Cardiac muscle cell (in vitro differentiated cells and primary cell): ENCODE measurements at regions not wholly inside any gene's neighbourhood (a gene's known extent, or its start where the extent isn't known, plus 50 kb on each side); places are given as distances from the start of the nearest gene placed in this dataset.

Source experiments
- DNase-seq, 2 donors: peaks; one replicate each; pipeline versions ENCODE4 v3.0.0 to v3.0.0-alpha.2; 2010 to 2017; ENCODE audit warnings: low read depth in 1 of 2, low spot score in 1 of 2
- H3K27ac ChIP-seq: fragments of 200-600 bp; sonication (generic); 2 replicates; pipeline ENCODE4 v1.5.1; 2016
- H3K27me3 ChIP-seq: fragments of 200-600 bp; sonication (generic); 2 replicates; pipeline ENCODE4 v1.6.0; 2016; ENCODE audit warnings: control low read depth
- H3K36me3 ChIP-seq: fragments of 200-600 bp; sonication (generic); 2 replicates; pipeline ENCODE4 v1.5.1; 2016; ENCODE audit warnings: control low read depth
- H3K4me1 ChIP-seq: fragments of 200-600 bp; sonication (generic); 2 replicates; pipeline ENCODE4 v1.8.1; 2017; ENCODE audit warnings: low read depth, mild to moderate bottlenecking, mixed run types
- H3K4me3 ChIP-seq: fragments of 200-600 bp; sonication (generic); 2 replicates; pipeline ENCODE4 v1.5.1; 2016; ENCODE audit warnings: mild to moderate bottlenecking
- H3K9me3 ChIP-seq: fragments of 200-600 bp; sonication (generic); 2 replicates; pipeline ENCODE4 v1.5.1; 2017; ENCODE audit warnings: low read depth, mild to moderate bottlenecking, control low read depth
- CTCF ChIP-seq: IDR thresholded peaks from 2 replicates; pipeline ENCODE4 v1.5.1; 2012; ENCODE audit warnings: low read depth, mild to moderate bottlenecking, low read length

- Histone ChIP-seq H3K9me3 (no peaks in the 10 kb centered on the region), H3K4me3 (no peak overlapping the region), H3K36me3 (no peaks in the 10 kb centered on the region), H3K27me3 (no peaks in the 10 kb centered on the region), H3K27ac (no peak overlapping the region), H3K4me1 (no peaks in the 10 kb centered on the region)
- no peak for TF ChIP-seq CTCF
- no peak for DNase-seq
These were observed 266.7 kb upstream of the FOXF1 start for GRCh38 chr16:86243571-86244154.

- Histone ChIP-seq H3K27ac (no peak overlapping the region), H3K27me3 (no peaks in the 10 kb centered on the region), H3K36me3 (no peaks in the 10 kb centered on the region), H3K4me1 (no peaks in the 10 kb centered on the region), H3K9me3 (no peaks in the 10 kb centered on the region), H3K4me3 (no peak overlapping the region)
- DNase-seq = no peak
- TF ChIP-seq CTCF = no peak
These were observed 266.2 kb upstream of the FOXF1 start for GRCh38 chr16:86244158-86244557.

DNA sequence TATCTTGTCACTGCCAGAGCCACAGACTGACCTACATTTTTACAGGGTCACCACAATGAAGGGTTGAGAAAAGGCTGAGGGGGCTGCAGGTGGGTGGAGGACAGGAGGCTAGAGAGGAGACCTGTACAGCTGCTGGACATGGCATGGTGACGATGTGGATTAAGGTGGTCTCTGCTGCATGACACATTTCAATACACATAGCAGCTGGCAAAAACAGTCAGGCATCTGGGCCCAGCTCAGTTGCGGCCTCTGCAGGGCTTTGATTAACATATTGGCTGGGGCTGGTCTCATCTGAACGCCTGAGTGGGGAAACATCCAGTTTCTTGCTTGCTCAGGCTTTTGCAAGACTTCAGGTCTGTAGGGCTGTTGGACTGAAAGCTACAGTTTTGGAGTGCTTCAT lies 265.4 kb upstream of the FOXF1 start:
- no peaks in the 10 kb centered on the region for H3K4me1 ChIP-seq
- DNase-seq = no peak
- no peaks in the 10 kb centered on the region for H3K27me3 ChIP-seq
- no peak overlapping the region for H3K27ac ChIP-seq
- no peaks in the 10 kb centered on the region for H3K9me3 ChIP-seq
- H3K36me3 ChIP-seq = no peaks in the 10 kb centered on the region
- TF ChIP-seq CTCF = no peak
- H3K4me3 ChIP-seq = no peak overlapping the region

DNA sequence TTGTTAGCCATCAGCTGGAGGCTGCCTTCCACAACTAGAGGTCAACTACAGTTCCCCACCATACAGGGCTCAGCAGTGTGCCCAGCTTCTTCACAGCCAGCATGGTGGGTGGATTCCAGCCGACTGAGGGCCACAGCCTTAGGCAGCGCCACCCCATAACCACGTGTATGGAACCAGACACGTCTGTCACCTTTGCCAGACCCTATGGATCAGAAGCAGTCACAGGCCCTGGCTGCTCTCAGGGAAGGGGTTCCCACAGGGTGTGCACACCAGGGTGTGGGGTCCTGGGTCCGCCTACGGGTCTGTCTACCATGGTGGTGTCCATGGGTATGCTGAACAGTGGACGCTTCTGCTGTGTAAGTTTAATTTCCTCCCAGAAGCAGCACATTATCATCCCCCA lies 265.0 kb upstream of the FOXF1 start:
- H3K27ac ChIP-seq = no peak overlapping the region
- H3K9me3 ChIP-seq = no peaks in the 10 kb centered on the region
- no peak overlapping the region for H3K4me3 ChIP-seq
- no peaks in the 10 kb centered on the region for H3K27me3 ChIP-seq
- H3K4me1 ChIP-seq = no peaks in the 10 kb centered on the region
- DNase-seq = no peak
- H3K36me3 ChIP-seq = no peaks in the 10 kb centered on the region
- TF ChIP-seq CTCF = no peak

- Histone ChIP-seq H3K4me3 (no peak overlapping the region), H3K27ac (no peak overlapping the region), H3K9me3 (no peaks in the 10 kb centered on the region), H3K4me1 (no peaks in the 10 kb centered on the region), H3K36me3 (no peaks in the 10 kb centered on the region), H3K27me3 (no peaks in the 10 kb centered on the region)
- TF ChIP-seq CTCF = no peak
- no peak for DNase-seq
These were observed 264.4 kb upstream of the FOXF1 start for GRCh38 chr16:86245895-86246294.
